Panc1 (cell line): ENCODE measurements at regions not wholly inside any gene's neighbourhood (a gene's known extent, or its start where the extent isn't known, plus 50 kb on each side); places are given as distances from the start of the nearest gene placed in this dataset.

Experiments used
- CTCF ChIP-seq: fragments of 450-650 bp; IDR thresholded peaks from 2 replicates; pipeline ENCODE4 v1.5.1; 2017; ENCODE audit warnings: mild to moderate bottlenecking
- POLR2AphosphoS5 ChIP-seq: IDR thresholded peaks from 2 replicates; pipeline ENCODE4 v1.6.1; 2012; ENCODE audit warnings: mild to moderate bottlenecking, low read depth, low read length, moderate library complexity
- REST ChIP-seq, 2 experiments: IDR thresholded peaks; 2 replicates each; pipeline ENCODE4 v1.6.1; 2011 to 2012; ENCODE audit warnings: low read depth in 2 of 2, control low read depth in 1 of 2, low read length in 1 of 2, mild to moderate bottlenecking in 1 of 2, moderate library complexity in 1 of 2; ENCODE audit not compliant: insufficient read depth in 1 of 2

- TF ChIP-seq REST (IDR thresholded peaks at IDR 0.05; ENCODE audit: insufficient read depth in 1 of 2, low read depth in 2 of 2, low read length in 1 of 2): no peak
- TF ChIP-seq CTCF: no peak
- TF ChIP-seq POLR2AphosphoS5: no peak
Observed at GRCh38 chr13:105663182-105663581, 872.3 kb downstream of the EFNB2 start.
